ENCODE measurements at regions not wholly inside any gene's neighbourhood (a gene's known extent, or its start where the extent isn't known, plus 50 kb on each side); places are given as distances from the start of the nearest gene placed in this dataset.
"Not testable (repeated sequence)": the region's sequence is repeated elsewhere in the genome, so short reads cannot be mapped to it uniquely, and the experiment has no call there.

DNA sequence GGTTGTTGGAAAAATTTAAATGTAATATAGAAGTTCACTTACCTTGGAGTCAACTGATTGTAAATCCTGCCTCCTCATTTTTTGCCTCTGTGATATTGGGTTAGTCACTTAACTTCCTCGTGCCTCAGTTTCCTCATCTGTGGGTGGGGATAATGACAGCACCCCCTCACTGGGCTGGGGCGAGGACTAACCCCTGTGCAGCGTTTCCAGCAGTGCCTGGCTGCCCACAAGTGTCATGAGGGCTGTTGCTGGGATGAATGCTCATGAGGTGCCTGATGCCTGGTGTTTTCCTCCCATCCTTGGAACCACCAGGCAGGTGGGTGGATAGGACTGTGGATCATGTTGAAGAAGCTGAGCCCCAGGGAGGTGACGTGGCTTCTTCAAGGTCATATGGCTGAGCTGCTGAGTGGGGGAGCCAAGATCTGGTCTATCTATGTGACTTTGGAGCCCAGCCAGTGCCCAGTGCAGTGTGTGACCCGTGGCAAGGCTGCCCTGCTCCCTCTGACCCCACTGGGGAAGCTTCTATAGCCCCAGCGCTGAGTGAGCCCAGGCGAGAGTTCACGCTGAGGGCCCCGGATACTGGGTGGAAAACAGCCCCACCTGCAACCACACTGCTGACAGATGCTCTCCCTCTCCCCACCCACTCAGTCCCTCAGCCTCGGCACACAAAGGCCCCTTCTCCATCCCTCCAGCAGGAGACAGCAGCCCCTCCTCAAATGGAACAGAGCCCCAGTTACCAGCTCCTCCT lies 446.0 kb downstream of the PTPRU start:
- H3K36me3 ChIP-seq (ENCODE audit: control insufficient read depth, insufficient read depth, low read length), result no peaks in the 10 kb centered on the region
- H3K4me3 ChIP-seq (ENCODE audit: low read depth, low read length), result no peak overlapping the region
- no peak for DNase-seq (ENCODE audit: low read depth)
- CTCF ChIA-PET, result interaction anchor here (0.9 kb wide), 1 partner anchor 21 kb away, joined by 4 read pairs; no protein-coding TSS in a partner anchor
- no peaks in the 10 kb centered on the region for H3K27me3 ChIP-seq (ENCODE audit: control insufficient read depth, insufficient read depth, low read length)
- TF ChIP-seq, protein P1, sequence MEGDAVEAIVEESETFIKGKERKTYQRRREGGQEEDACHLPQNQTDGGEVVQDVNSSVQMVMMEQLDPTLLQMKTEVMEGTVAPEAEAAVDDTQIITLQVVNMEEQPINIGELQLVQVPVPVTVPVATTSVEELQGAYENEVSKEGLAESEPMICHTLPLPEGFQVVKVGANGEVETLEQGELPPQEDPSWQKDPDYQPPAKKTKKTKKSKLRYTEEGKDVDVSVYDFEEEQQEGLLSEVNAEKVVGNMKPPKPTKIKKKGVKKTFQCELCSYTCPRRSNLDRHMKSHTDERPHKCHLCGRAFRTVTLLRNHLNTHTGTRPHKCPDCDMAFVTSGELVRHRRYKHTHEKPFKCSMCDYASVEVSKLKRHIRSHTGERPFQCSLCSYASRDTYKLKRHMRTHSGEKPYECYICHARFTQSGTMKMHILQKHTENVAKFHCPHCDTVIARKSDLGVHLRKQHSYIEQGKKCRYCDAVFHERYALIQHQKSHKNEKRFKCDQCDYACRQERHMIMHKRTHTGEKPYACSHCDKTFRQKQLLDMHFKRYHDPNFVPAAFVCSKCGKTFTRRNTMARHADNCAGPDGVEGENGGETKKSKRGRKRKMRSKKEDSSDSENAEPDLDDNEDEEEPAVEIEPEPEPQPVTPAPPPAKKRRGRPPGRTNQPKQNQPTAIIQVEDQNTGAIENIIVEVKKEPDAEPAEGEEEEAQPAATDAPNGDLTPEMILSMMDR (IDR thresholded peaks at IDR 0.05; ENCODE audit: insufficient read depth, low read depth, low read length), result no peak
- POLR2A ChIA-PET, result interaction anchor here (0.6 kb wide), 1 partner anchor 671 kb away, joined by 11 read pairs; no protein-coding TSS in a partner anchor

DNA sequence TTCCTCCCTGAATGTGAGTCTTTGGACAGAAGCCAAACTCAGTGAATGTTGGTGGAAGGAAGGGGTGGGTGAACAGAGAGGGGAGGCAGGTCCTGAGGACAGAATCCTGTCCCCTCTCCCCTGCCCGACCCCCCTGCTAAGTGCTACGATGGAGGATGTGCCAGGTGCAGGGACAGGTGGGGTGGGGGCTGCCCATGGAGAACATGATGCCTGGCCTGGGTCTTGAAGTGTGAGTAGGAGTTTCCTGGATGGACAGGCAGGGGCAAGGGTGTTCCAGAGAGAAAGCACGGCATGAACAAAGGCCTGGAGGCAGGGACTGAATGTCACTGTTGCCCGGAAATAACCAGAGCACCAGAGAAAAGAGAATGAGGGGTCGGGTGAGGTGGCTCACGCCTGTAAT lies 445.1 kb downstream of the PTPRU start:
- CTCF ChIA-PET; H3K4me3 ChIP-seq (ENCODE audit: low read depth, low read length); DNase-seq (ENCODE audit: low read depth); H3K27me3 ChIP-seq (ENCODE audit: control insufficient read depth, insufficient read depth, low read length); POLR2A ChIA-PET; H3K36me3 ChIP-seq (ENCODE audit: control insufficient read depth, insufficient read depth, low read length): not testable (repeated sequence)

DNA sequence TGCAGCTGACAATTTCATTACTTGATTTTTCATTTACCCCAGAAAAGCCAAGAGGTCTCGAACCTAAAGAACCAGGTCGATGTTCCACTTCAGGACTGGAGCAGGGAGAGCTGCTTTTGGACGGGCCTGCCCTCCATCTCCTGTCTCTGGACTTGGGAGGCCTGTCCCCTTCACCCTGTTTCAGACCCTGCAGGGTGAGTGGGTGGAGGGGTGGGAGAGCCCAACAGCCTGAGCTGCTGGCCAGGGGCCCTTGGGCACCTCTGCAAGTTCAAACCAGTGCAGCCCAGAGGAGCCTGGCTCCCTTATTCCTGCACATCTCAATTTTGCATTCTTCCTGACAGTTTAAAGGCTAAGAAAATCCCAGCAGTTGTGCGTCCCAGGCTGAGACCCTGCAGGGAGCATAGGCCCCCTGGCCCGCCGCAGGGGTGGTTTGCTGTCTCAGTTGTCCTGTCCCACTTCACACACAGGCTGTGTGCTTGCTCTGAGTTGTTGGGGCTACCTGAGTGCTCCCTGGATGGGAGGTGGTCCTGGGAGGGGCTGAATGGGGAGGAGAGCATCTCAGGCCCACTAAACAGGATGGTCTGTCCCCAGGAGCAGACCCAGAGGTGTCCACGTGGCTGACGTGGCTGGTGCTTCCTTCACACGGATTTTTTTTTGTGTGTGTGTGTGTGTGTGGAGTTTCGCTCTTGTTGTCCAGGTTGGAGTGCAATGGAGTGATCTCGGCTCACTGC lies 443.7 kb downstream of the PTPRU start:
- Histone ChIP-seq H3K27me3 (ENCODE audit: control insufficient read depth, insufficient read depth, low read length) (no peaks in the 10 kb centered on the region), H3K4me3 (ENCODE audit: low read depth, low read length) (no peak overlapping the region), H3K36me3 (ENCODE audit: control insufficient read depth, insufficient read depth, low read length) (no peaks in the 10 kb centered on the region)
- POLR2A ChIA-PET, result no interaction called here
- CTCF ChIA-PET, result no interaction called here
- TF ChIP-seq, protein P1 (IDR thresholded peaks at IDR 0.05; ENCODE audit: insufficient read depth, low read depth, low read length), result no peak
- DNase-seq (ENCODE audit: low read depth), result no peak

DNA sequence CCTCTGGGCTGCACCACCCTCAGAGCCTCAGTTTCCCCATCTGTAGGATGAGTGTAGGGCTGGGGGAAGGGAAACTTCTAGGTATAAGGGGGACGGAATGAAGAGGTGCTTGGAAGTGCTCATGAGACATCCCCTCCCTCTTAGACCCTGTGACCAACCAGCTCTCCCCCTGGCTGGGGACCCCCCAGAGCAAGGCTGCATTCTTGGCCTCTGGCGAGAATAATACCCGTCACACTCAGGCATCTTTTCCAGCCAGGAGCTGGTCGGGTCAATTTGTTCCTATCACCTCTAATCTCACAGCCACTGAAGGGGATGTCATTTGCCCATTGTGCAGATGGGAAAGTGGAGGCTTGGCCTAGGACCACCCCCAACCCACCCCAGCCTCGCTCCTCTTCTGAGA lies 443.0 kb downstream of the PTPRU start:
- Histone ChIP-seq H3K36me3 (ENCODE audit: control insufficient read depth, insufficient read depth, low read length) (no peaks in the 10 kb centered on the region), H3K27me3 (ENCODE audit: control insufficient read depth, insufficient read depth, low read length) (no peaks in the 10 kb centered on the region), H3K4me3 (ENCODE audit: low read depth, low read length) (no peak overlapping the region)
- TF ChIP-seq, protein P1 (IDR thresholded peaks at IDR 0.05; ENCODE audit: insufficient read depth, low read depth, low read length), result no peak
- CTCF ChIA-PET, result no interaction called here
- DNase-seq (ENCODE audit: low read depth), result no peak
- POLR2A ChIA-PET, result no interaction called here

DNA sequence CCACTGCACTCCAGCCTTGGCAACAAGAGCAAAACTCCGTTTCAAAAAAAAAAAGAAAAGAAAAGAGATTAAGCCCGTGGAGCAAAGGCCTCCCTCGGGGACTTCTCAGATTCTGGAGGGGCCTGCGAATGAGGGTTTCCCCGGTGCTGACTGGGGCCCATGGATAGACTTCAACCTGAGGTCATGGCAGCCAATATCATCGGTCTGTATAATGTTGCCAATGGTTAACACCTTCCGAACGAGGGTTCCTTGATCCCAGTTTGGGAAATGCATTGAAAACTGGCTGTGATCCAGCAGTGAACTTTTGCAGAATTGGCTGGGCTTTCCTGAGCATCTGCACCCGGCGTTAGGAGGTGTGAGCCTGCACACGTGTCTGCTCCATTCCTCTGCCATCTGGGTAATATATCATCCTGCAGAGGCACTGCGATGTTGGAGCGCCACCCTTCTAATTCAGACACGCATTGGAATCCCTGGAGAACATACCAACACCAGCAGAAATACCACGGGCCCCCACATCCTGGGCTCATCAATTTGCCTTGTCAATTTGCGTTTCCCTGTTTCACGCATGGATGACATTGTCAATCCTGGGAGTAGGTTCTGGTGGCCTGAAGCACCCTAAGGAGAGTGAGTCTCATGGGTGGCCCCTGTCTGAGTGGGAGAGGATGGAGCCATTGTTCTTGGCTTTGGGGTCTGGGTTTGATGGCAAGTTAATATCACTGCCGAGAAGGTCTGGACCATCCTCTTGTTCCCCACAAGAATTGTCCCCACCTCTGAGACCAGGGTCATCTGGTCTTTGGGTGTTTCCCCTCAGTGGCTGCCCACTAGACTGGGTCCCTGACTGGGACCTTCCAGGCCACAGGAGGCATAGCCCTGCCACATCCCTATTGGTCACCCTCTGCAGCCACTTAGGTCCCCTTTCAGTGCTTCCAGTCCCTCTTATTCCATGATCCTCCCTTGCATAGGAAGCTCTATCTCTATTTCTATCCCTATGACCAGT lies 441.0 kb downstream of the PTPRU start:
- POLR2A ChIA-PET, result no interaction called here

More for the DNA sequence above, 441.0 kb downstream of the PTPRU start:
- H3K27me3 ChIP-seq (ENCODE audit: control insufficient read depth, insufficient read depth, low read length), result no peaks in the 10 kb centered on the region
- no peak for DNase-seq (ENCODE audit: low read depth)
- TF ChIP-seq, protein P1 (IDR thresholded peaks at IDR 0.05; ENCODE audit: insufficient read depth, low read depth, low read length), result no peak
- no peaks in the 10 kb centered on the region for H3K36me3 ChIP-seq (ENCODE audit: control insufficient read depth, insufficient read depth, low read length)
- H3K4me3 ChIP-seq (ENCODE audit: low read depth, low read length), result no peak overlapping the region
- CTCF ChIA-PET, result no interaction called here

Measured in BJ (cell line).